H1 (cell line): ENCODE measurements at regions not wholly inside any gene's neighbourhood (a gene's known extent, or its start where the extent isn't known, plus 50 kb on each side); places are given as distances from the start of the nearest gene placed in this dataset.

Experiments used
- TF ChIP-seq, protein P1 (sequence below), 3 experiments: IDR thresholded peaks; 1 replicate in 2 of 3; 2 replicates in 1 of 3; pipeline versions ENCODE4 v1.5.1 to v1.6.1; 2011; ENCODE audit warnings: low read length in 3 of 3, mild to moderate bottlenecking in 3 of 3, inconsistent platforms in 2 of 3, low read depth in 1 of 3, moderate library complexity in 1 of 3; ENCODE audit not compliant: insufficient read depth in 1 of 3; ENCODE audit errors: control extremely low read depth in 1 of 3

DNA sequence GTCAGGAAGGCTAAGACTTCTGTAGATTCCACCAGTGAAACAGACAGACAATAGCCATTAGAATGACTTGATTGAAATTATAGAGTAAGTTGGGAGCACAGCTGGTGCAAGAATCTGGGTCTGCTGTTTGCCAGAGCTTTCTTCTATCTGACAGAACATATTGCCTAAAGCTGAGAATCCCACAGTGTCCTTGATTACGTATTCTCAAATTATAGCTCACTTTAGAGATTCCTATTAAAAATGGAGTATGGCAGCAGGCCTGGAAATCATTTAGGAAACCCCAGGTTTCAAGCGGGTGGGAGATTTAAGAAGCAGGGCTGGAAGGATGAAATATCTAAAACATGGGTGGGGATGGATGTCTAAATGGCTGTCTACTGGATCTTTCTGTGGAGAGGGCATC, 639.7 kb upstream of the CXADR start (continued):
- TF ChIP-seq, protein P1, sequence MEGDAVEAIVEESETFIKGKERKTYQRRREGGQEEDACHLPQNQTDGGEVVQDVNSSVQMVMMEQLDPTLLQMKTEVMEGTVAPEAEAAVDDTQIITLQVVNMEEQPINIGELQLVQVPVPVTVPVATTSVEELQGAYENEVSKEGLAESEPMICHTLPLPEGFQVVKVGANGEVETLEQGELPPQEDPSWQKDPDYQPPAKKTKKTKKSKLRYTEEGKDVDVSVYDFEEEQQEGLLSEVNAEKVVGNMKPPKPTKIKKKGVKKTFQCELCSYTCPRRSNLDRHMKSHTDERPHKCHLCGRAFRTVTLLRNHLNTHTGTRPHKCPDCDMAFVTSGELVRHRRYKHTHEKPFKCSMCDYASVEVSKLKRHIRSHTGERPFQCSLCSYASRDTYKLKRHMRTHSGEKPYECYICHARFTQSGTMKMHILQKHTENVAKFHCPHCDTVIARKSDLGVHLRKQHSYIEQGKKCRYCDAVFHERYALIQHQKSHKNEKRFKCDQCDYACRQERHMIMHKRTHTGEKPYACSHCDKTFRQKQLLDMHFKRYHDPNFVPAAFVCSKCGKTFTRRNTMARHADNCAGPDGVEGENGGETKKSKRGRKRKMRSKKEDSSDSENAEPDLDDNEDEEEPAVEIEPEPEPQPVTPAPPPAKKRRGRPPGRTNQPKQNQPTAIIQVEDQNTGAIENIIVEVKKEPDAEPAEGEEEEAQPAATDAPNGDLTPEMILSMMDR (IDR thresholded peaks at IDR 0.05; ENCODE audit: control extremely low read depth in 1 of 3, insufficient read depth in 1 of 3, low read depth in 1 of 3, low read length in 3 of 3), result no peak
